ENCODE measurements at regions not wholly inside any gene's neighbourhood (a gene's known extent, or its start where the extent isn't known, plus 50 kb on each side); places are given as distances from the start of the nearest gene placed in this dataset.

GRCh38 chr20:52826321-52826720 is 145.8 kb upstream of the TSHZ2 start:
- no peak overlapping the region for H3K4me3 ChIP-seq
- no peak for TF ChIP-seq CTCF (IDR thresholded peaks at IDR 0.05)
- no peak for DNase-seq (ENCODE audit: low spot score)
- no peaks in the 10 kb centered on the region for H3K4me1 ChIP-seq
- H3K9me3 ChIP-seq: peaks cover 0 to 13% of the 10 kb centered on the region in 2 donors
- no peak overlapping the region for H3K27ac ChIP-seq
- H3K36me3 ChIP-seq: no peaks in the 10 kb centered on the region
- no peaks in the 10 kb centered on the region for H3K27me3 ChIP-seq

- no peak for TF ChIP-seq CTCF (IDR thresholded peaks at IDR 0.05)
- Histone ChIP-seq H3K4me1 (no peaks in the 10 kb centered on the region), H3K27ac (no peak overlapping the region), H3K36me3 (no peaks in the 10 kb centered on the region), H3K27me3 (no peaks in the 10 kb centered on the region), H3K4me3 (no peak overlapping the region), H3K9me3 (peaks cover 0 to 10% of the 10 kb centered on the region in 2 donors)
- DNase-seq (ENCODE audit: low spot score): no peak
Measured at GRCh38 chr20:52824494-52825216, 147.5 kb upstream of the TSHZ2 start.

- Histone ChIP-seq H3K4me1 (no peaks in the 10 kb centered on the region), H3K27ac (no peak overlapping the region), H3K27me3 (no peaks in the 10 kb centered on the region), H3K4me3 (no peak overlapping the region), H3K36me3 (no peaks in the 10 kb centered on the region), H3K9me3 (peaks cover 0 to 5% of the 10 kb centered on the region in 2 donors)
- no peak for TF ChIP-seq CTCF (IDR thresholded peaks at IDR 0.05)
- no peak for DNase-seq (ENCODE audit: low spot score)
Measured at GRCh38 chr20:52823303-52823702, 148.9 kb upstream of the TSHZ2 start.

- Histone ChIP-seq H3K27ac (no peak overlapping the region), H3K4me1 (no peaks in the 10 kb centered on the region), H3K36me3 (no peaks in the 10 kb centered on the region), H3K4me3 (no peak overlapping the region), H3K9me3 (no peaks in the 10 kb centered on the region), H3K27me3 (no peaks in the 10 kb centered on the region)
- no peak for DNase-seq (ENCODE audit: low spot score)
- TF ChIP-seq CTCF (IDR thresholded peaks at IDR 0.05): no peak
Measured at GRCh38 chr20:52820641-52821292, 151.4 kb upstream of the TSHZ2 start.

GRCh38 chr20:52818491-52818890 is 153.7 kb upstream of the TSHZ2 start:
- H3K9me3 ChIP-seq: no peaks in the 10 kb centered on the region
- no peak overlapping the region for H3K27ac ChIP-seq
- H3K4me1 ChIP-seq: no peaks in the 10 kb centered on the region
- no peak overlapping the region for H3K4me3 ChIP-seq
- H3K27me3 ChIP-seq: no peaks in the 10 kb centered on the region
- DNase-seq (ENCODE audit: low spot score): no peak
- no peak for TF ChIP-seq CTCF (IDR thresholded peaks at IDR 0.05)
- H3K36me3 ChIP-seq: no peaks in the 10 kb centered on the region
